Fibroblast of peridontal ligament (primary cell): ENCODE measurements at regions not wholly inside any gene's neighbourhood (a gene's known extent, or its start where the extent isn't known, plus 50 kb on each side); places are given as distances from the start of the nearest gene placed in this dataset.
"Not testable (repeated sequence)": the region's sequence is repeated elsewhere in the genome, so short reads cannot be mapped to it uniquely, and the experiment has no call there.

Experiments used
- DNase-seq: peaks from one replicate; pipeline ENCODE4 v3.0.0-alpha.2; 2010; ENCODE audit errors: extremely low read depth

GRCh38 chr1:214715126-214715525 lies 112.1 kb downstream of the CENPF start:
- DNase-seq: no peak

DNA sequence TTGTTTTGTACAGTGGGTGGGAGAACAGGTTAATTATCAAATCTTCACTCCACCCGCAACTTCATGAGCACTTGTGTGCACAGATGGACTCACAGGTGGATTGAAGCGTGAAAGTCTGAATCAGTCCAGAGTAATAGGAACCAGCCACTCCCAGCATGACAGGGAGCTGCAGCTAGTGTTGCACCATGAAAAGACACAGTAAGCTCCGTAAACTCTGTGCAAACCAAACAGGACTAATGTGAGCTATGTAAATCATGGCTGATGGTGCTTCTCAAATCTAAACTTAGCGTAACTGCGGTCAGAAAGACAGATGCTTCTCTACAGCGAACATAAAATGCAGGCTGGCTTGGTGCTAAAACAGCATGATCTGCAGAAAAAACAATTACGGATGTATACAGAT lies 114.4 kb downstream of the CENPF start:
- no peak for DNase-seq

GRCh38 chr1:214718724-214719123 lies 115.7 kb downstream of the CENPF start:
- DNase-seq: peak; percentile 34

- no peak for DNase-seq
Measured at GRCh38 chr1:214719207-214719606, 116.2 kb downstream of the CENPF start.

GRCh38 chr1:214720561-214720960 lies 117.6 kb downstream of the CENPF start:
- DNase-seq: peak; percentile 60

DNA sequence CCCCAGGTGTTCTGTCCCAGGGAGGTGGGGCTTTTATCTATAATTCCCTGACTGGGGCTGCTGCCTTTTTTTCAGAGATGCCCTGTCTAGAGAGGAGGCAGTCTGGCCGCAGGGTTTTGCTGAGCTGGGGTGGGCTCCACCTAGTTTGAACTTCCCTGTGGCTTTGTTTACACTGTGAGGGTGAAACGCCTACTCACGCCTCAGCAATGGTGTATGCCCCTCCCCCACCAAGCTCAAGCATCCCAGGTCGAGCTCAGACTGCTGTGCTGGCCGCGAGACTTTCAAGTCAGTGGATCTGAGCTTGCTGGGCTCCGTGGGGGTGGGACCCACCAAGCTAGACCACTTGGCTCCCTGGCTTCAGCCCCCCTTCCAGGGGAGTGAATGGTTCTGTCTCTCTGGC lies 124.3 kb downstream of the CENPF start:
- no peak for DNase-seq

GRCh38 chr1:214739621-214740238 lies 136.7 kb downstream of the CENPF start:
- DNase-seq: no peak

- DNase-seq: no peak
Measured at GRCh38 chr1:214740471-214740870, 137.5 kb downstream of the CENPF start.

GRCh38 chr1:214747050-214747635 lies 144.1 kb downstream of the CENPF start:
- no peak for DNase-seq

DNA sequence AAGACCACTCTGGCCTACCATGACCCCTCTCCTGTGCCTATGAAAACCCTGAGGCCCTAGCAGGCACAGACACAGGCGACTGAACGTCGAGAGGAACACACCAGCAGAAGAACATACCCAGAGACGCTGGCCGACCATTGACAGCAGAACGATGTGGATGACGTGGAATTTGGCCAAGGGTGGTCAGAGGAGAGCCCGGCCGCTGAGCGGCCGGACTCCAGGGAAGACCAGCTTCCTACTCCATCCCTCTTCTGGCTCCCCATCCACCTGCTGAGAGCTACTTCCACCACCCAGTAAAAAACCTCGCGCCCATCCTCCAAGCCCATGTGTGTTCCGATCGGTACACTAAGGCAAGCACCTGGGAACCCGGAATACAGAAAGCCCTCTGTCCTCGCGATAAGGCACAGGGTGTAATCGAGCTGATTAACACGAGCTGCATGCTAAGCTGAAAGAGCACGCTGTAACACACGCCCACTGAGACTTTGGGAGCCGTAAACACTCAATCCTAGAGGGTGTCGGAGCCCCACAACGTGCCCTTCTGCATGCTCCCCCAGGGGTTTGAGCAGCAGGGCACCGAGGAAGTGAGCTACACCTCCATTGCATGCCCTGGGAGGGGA lies 150.3 kb downstream of the CENPF start:
- DNase-seq: no peak

GRCh38 chr1:214761030-214761429 lies 158.0 kb downstream of the CENPF start:
- no peak for DNase-seq

DNA sequence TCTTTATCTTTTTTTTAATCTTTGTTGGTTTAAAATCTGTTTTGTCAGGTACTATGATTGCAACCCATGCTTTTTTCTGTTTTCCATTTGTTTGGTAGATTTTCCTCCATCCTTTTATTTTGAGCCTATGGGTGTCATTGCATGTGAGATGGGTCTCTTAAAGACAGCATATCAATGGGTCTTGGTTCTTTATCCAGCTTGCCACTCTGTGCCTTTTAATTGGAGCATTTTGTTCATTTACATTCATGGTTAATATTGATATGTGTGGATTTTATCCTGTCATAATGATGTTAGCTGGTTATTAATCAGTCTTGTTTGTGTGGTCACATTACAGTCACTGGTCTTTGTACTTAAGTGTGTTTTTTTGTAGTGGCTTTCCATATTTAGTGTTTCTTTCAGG lies 159.9 kb downstream of the CENPF start:
- DNase-seq: no peak

DNA sequence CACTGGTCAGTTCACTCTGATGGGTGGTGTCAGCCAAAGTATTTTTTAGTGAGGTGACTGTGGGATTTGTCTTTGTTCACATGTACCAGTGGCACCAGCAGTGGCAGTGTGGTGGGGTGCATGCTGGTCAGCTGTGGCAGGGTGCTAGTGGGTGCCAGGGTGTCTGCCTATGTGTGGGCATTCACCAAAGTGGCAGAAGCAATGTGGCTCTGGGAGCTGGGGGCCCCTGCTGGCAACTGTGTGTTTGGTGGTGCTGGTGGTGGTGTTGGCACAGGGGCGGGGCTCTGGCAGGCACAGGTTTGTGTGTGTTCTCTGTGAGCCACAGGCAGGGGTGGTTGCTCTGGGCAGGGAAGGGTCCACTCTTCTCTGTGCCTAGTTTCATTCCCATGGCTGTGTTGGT lies 161.5 kb downstream of the CENPF start:
- no peak for DNase-seq

- no peak for DNase-seq
Measured at GRCh38 chr1:214767221-214767620, 164.2 kb downstream of the CENPF start.

DNA sequence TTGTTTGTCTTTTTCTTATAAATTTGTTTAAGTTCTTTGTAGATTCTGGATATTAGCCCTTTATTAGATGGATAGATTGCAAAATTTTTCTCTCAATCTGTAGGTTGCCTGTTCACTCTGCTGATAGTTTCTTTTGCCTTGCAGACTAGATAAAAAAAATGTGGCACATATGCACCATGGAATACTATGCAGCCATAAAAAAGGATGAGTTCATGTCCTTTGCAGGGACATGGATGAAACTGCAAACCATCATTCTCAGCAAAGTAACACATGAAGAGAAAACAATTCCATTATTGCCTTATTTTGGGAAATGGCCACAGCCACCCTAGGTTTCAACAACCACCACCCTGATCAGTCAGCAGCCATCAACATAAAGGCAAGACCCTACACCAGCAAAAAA lies 166.7 kb downstream of the CENPF start:
- not testable (repeated sequence) for DNase-seq

DNA sequence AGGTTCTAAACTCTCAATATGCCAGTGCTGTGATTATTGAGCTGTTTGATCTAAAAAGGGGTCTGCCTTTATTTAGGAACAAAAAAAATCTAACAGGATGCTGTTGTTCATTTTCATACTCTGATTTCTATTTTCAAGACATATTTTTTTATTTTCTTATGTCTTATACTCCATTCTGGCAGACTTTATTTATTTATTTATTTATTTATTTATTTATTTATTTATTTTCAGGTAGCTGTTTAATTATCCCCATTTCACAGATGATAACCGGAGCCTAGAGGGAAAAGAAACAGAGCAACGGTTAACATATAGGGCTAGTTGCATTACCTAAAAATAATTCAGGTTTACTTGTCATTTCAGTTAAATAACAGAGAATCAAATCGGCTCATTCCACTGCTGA lies 174.4 kb downstream of the CENPF start:
- no peak for DNase-seq

GRCh38 chr1:214791961-214792360 lies 189.0 kb downstream of the CENPF start:
- peak; percentile 47 for DNase-seq

GRCh38 chr1:214792527-214793186 lies 189.7 kb downstream of the CENPF start:
- DNase-seq: no peak

GRCh38 chr1:214793708-214794107 lies 190.7 kb downstream of the CENPF start:
- no peak for DNase-seq

GRCh38 chr1:214801191-214801590 lies 198.2 kb downstream of the CENPF start:
- no peak for DNase-seq

DNA sequence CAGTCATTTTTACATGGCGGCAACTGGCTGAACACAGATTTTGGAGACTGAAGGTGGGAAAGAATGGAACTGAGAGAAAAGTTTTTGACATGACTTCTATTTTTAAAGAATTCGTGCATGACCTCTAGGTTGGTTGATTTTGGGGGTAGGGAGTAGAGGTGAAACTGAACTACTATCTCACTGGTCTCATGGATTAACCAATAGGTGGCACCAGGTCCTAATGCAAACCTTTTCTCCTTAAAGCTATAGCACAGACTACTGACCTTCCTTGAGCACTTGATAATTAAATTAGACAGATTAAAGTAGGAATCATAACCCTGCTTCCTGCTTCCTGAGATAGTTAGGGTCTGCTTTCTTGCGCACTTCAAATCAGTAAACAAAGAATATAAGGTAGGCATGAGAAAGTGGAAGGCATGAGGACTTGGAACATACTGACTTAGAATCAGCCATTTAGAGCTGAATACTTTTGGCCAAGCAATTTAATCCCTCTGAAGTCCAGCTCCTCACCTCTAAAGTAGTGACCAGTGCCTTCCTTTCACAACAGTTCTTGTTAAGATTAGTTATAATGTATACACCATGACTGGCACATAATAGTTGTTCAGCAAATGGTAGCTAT lies 206.0 kb downstream of the CENPF start:
- peak; percentile 75 for DNase-seq

GRCh38 chr1:214816603-214817002 lies 213.6 kb downstream of the CENPF start:
- DNase-seq: no peak
